GM21717 (cell line): ENCODE measurements at regions not wholly inside any gene's neighbourhood (a gene's known extent, or its start where the extent isn't known, plus 50 kb on each side); places are given as distances from the start of the nearest gene placed in this dataset.
"Not testable (repeated sequence)": the region's sequence is repeated elsewhere in the genome, so short reads cannot be mapped to it uniquely, and the experiment has no call there.

Experiments used
- ATAC-seq: cut with Tn5 transposase; IDR thresholded peaks from one replicate; pipeline ENCODE4 v1.9.1; 2021; ENCODE audit warnings: mild to moderate bottlenecking, moderate library complexity; ENCODE audit not compliant: unreplicated experiment

DNA sequence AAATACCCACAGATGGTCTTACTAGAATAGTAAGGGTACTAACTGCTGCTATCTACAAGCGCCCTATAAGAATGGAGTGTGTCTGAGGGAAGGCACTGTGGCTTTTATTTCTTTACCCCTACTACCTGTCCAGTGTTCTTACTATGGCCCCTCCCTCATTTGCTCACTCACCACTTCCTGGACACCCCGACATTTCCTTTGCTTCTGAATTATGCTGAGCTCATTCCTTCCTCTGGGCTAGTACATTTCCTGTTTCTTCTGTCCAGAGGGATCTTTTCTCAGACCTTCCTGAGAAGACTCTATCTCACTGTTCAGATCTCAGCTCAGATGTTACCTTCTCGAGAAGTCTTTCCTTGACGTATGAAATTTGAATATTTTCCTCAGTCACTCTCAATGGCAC lies 192.1 kb upstream of the DAB1 start:
- no peak for ATAC-seq

DNA sequence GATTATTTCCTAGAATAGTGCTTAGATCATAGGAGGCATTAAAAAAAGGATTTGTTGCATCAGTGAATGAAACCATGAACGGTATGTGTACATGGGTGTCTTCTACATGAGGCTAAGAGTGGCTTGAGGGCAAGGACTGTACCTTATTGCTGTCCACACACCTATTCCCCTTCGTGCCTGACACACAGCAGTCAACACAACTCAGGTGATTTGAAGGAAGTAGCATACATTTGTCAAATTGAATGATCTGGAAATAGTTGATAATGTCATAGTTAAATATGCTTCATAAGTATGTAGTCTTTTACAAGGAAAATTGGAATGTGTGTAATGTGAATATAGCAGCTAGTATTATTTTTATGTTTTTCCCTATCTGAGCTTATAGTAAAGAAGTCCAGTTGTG lies 189.0 kb upstream of the DAB1 start:
- ATAC-seq, result no peak

DNA sequence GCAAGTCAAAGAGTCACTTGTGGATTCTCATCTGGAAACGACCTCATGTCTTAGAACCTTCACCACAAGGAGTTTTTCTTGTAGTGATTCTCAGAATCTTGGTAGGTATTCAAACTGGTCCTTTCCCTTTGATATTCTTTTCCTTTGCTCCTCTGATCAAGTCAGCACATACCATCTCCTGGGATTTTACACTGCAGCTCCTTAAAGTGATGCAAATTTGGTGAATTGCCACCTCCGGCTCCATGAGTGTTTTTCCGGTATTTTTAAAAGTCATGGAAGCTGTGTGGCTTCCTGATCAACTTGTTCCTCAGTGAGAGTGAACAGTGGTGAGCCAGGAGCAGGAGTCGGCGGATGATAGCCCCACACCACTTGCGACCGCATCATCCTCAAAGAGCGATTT lies 182.1 kb upstream of the DAB1 start:
- no peak for ATAC-seq

DNA sequence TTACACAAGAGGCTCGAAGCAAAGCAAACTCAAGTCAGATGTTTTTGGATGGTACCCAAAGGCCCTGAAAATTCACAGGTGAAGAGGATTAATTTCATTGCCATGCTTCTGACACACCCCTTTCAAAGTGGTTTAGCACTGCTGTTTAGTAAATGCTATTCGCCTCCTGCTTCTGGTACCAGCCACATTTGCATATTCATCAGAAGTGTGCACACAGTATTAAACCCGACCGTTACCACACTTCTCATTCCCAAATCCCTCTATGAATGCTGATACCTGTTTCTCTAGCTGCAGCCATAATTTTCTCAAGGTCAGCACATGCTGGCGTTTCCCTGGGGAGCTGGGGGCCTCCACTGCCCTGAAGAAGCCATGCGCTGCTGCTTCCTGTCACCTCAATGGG lies 179.8 kb upstream of the DAB1 start:
- no peak for ATAC-seq

DNA sequence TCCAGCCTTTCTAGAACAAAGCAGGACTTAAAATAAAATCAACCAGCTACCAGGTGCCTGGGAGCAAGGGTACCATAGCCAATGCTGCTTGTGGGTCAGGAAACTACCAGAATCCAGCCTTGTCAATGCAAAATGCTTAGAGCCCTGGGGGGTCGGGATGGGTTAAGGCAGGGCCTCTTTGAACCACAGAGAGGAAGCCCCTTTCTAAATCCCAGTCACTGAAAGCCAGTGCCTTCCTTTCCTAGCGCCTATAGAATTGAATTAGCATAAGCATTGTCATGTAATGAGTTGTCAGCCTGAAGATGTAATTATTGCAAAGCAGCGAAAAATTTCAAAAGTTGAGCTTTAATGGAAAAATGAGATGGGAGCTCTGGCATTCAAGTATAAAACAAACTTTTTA lies 176.6 kb upstream of the DAB1 start:
- no peak for ATAC-seq

DNA sequence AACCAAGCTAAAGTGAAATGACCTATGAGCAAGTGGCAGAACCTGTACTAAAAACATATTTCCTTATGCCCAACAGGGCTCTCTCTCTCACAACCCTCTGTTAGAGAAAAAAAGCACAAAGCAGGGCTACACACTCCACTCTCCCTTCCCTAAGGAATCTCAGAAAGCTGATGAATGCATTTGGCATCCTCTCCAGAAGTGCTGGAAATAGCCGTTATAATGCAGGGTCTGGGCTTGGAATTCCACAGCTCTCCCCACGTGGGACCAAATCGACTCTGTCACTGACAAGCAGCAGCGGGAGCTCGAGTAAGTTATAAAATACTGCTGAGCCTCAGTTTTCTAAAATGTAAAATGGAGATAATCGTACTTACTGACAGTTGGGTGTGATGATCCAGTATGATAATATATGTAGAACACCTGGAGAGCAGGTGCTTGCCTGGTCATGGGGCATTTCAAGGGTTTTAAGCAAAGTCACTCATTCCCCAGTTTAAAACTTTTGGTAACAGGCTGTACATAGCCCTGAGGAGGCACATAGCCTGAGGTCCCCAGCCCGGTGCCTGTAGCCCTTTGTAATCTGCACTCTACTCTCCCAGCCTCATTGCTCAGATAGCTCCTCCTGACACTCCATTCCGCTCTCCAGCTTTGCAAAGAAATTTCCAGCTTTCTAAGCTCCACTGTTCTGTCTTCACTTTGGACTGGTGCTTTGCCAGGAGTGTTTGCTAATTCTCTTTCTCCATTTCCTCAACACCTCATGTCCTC lies 175.6 kb upstream of the DAB1 start:
- no peak for ATAC-seq

DNA sequence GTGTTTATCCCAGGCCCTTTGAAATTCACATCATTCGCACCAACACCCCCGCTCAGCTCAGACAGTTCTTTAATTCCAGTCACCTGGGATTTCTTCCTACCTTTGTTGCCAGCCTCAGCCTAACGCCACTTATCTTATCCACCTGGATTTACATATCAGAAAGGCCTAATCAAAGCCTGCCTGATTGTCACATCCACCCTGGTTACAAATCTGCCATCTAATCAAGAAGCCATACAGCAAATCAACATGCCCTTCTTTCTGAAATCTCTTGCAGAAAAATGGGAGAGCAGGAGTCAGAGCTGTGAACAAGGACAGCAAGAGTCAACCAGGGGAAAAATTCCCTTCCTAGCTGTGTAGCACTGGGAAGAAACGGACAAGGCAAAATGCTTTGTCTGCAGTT lies 173.2 kb upstream of the DAB1 start:
- no peak for ATAC-seq

DNA sequence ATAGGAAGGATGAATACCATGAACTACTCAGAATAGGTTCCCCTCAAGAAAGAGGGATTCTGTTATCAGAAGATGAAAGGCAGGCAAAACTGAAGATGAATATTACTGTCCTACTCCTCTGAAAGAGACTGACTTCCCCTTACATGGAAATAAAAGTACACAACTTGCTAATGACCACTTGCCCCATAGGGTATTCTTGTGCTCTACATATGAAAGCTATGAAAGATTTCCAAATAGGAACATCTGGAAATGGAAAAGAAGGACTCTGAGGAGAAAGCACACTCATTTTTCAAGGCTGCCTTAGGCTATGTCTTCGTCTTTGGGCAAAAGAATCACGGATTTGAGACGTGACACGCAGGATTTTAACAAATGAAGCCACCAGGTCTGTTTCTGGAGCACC lies 170.1 kb upstream of the DAB1 start:
- no peak for ATAC-seq

DNA sequence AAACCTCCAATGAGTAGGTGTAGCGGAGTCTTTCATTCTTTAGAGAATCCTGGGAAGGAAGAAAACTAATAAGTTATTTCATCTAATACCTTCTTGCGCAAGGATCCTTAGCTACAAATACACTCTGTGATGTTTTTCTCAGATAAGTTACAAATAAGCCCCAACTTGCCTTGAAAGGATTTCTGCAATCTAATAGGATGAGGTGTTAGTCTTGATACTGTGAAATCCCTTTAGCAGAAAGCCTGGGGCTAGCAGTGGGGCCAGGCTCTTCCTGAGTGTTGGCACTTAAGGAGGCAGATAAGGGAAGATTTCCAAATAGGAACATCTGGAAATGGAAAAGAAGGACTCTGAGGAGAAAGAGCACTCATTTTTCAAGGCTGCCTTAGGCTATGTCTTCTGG lies 168.0 kb upstream of the DAB1 start:
- ATAC-seq, result no peak

DNA sequence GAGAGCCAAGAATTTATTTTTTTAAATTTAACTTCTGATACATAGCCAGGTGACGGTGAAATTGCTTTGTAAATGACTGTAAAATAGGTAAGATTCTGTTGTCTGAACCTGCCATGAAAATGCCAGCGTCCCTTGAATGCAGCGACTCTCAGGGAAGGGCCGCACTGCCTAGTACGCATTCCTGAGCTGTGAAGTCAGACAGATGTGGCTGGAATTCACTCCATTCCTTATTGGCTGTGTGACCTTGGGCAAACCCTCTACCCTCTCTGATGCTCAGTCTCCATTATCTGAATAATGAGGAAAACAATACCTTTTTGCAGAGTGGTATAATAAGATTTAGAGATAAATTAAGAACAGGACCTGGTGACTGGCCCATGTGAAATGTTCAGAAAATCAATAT lies 167.1 kb upstream of the DAB1 start:
- no peak for ATAC-seq

DNA sequence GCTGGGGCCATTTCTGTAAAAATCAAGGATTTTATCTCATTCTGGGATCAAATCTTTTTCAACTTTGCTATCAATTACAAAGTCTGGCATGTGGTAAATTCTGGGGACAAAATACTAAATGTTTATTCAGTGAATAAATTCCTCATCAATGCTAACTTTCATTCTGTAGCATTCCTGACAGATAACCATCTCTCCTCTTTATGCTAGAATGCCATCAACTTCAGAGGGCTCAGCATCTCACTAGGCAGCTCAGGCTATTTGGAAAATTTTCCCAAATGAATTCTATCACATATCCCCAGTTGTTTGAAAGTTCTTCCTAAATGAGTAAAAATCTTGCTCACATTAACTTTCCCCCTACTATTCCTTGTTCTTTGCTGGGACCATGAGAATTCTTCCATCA lies 163.0 kb upstream of the DAB1 start:
- no peak for ATAC-seq

DNA sequence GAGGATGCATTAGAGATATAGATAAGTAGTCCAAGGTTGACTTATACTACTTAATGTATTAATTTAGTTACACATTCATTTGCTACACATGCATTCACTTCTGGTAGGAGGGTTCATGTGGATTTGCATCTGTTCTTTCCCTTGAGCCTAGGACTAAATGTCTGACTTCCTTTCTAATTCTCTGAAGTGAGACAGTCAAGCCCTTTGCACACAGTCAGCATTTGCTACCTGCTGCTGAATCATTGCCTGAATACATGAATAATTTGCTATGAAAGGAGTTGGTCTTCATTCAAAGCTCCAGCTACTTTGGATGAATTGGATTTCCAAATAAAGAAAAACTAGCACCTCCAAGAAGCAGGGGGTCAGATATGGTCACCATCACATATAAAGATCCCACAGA lies 154.8 kb upstream of the DAB1 start:
- ATAC-seq, result no peak

DNA sequence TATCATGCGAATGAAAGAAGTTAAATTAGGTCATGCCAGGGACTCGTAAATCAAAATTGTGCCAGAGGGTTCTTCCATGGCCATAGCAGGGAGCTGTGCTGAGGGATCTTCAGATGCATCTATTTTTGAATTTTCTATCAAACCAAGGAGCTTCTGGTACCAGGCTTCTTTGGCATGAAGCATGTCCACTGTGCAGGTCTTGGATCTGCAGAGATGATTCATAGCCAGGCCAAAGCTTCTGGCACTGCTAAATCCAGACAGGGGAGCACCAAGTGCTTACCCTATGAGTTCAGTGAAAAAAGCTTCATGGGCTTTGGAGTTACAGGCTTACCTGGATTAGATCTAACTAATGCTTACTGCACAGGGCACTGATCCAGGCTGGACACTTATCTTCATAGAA lies 154.2 kb upstream of the DAB1 start:
- no peak for ATAC-seq

DNA sequence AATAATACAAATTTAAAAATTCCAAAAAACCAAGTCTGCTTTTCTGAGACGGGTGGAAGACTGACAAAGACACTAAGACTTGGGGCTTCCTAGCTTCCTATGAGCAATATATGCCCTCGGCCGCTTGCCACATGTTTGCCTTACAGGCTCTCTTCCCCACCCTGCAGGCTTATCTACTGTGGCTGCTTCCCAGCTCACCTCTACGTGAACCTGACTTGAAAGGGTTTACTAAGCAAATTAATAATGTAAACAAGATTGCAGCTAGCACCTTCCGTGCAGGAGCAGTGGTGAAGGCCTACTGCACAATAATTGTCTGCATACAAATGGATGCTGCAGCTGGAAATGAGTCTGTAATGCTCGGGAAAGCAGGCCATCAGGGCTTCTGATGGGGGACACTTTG lies 152.9 kb upstream of the DAB1 start:
- no peak for ATAC-seq

DNA sequence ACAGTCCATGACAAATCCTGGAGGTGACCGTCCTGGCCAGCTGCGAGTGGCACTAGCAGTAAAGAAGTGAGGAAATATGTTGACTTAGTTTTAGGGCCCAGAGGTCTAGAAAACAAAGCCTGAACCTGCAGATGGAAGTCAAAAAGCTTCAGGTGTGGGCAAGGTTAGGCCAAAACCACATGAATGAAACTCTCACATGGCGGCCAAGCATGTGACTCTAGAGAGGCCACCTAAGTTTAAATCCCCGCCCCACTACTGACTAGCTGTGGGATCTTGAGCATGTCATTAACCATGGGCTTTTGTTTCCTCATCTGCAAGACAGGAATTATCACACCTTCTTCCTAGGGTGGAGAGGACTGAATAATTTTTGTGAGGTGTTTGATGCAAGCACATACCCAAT lies 148.2 kb upstream of the DAB1 start:
- no peak for ATAC-seq

DNA sequence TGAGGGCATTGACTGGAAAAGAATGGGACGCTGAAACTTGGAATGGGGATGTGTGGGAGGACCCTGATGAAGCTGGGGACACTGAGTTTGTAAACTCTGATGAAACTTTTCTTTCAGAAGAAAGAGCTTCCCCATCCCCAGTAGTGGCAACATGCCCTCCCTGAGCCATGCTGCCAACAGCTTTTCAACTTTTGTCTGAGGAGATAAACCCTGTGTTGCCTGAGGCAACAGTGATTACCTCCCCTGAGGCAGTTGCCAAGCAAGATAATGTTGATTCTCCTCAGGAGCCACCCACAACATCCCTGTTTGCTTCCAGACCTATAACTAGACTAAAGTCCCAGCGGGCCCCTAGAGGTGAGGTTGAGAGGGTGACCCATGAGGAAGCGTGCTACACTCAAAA lies 134.2 kb upstream of the DAB1 start:
- not testable (repeated sequence) for ATAC-seq

DNA sequence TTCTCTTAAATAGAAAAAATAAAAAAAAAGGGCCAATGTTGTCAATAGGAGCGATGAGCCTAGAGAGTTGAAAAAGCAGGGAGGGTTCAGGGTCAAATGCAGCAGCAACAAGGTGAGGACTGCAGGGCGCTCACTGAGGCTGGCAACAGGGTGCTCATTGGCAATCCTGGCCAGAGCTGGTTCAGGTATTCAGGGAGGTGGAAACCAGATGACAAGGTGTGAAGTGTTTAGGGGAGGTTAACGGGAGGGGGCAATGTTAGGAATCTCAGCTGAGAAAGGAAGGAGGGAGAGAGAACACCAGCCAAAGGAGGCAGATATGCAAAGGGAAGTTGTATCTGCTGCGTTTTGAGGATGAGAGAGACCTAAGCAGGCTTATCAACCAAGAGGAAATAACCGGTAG lies 129.8 kb upstream of the DAB1 start:
- ATAC-seq, result no peak

DNA sequence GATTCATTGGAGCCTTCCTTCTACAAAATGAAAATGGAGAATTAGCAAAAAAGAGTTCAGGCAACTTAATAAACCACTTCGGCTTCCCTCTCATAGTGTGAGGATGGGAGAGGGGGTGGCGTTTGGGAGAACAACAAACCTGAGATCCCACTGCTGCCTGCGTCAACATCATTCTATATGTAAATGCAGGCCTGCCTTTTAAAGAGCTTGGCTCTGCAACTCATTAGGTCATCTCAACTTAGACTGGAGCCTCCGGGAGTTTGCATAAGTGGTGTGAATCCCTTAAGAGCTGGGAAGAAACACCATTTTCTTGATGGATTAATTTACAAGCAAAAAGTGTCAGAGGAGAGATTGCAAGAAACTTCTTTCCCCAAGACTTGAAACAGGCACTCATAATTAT lies 127.6 kb upstream of the DAB1 start:
- ATAC-seq, result no peak

DNA sequence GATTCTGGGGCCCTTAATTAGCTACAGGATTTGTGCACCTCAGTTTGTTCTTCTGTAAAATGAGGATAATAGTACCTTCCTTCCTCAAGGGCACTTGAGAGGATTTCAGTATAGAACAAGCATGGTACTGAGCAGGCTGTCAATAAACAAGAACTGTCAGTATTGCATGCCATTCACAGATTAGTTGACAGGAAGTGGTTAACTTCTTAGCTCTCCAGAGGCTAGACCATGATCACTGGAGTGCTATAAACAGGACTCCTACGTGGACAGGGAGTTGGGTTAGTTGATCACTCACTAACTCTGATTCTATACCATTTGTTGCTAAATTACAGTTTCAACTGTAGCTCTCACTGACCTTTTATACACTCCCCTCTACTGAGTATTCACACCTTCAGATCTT lies 126.2 kb upstream of the DAB1 start:
- ATAC-seq, result no peak

DNA sequence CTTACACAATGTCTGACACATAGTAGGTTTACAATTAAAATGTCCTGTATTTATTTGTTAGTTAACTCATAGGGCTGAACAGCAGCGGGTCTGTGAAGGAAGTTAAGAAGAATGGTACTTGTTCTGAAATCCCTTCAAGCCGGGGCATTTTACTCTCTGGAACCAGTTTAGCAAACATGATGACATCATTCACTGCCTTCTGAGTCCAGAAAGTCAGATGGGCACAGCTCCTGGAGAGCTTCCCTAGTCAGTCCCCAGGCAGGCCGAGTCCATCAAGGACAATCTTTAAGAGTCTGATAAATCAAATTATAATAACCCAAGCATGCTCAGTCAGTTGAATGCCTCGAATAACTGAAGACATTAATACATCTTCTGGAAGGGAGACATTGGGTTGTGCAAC lies 125.4 kb upstream of the DAB1 start:
- no peak for ATAC-seq

DNA sequence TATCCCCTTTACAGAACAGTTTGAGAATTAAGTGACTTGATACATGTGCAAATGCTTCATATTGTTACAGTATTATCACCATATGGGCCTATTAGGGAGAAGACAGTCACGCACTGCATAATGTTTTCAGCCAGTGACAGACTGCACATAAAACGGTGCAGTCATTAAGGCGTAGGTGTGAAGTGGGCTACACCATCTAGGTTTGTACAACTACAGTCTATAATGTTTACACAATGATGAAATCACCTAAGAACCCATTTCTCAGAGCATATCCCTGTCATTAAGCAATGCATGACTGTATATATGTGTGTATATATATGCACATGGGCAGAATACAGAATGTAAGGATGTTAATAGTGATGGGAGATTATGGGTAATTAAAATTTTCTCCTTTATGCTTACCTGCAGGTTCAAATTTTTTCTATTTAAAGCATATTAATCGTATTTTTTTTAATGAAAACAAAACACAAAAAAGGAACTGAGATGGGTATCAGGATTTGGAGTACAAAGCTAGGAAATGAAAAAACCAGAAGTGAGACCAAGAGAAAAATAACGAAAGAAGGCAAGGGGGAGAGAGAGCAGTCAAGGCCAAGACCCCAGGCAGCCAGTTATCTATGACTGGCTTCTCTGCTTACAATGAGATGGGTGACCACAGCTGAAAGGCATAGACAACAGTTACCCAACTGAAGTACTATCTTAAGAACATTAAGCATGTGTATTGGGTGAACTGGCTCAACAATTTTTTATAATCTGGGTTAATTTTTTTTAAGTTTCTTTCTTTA lies 122.9 kb upstream of the DAB1 start:
- ATAC-seq, result no peak

DNA sequence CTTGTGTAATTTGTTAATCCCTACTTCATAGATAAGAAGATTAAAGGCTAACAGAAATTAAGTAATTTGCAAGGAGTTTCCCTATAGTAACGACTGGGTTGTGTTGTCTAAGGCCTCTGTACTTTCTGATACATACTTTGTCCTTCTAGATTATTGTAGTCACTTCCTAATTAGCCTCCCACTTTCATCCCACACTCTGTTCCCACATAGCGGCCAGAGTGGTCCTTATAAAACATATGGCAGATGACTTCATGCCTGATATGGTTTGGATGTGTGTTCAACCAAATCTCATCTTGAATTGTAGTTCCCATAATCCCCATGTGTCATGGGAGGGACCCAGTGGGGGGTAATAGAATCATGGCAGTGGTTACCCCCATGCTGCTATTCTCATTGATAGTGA lies 120.5 kb upstream of the DAB1 start:
- ATAC-seq, result no peak
